ENCODE measurements at regions not wholly inside any gene's neighbourhood (a gene's known extent, or its start where the extent isn't known, plus 50 kb on each side); places are given as distances from the start of the nearest gene placed in this dataset.

DNA sequence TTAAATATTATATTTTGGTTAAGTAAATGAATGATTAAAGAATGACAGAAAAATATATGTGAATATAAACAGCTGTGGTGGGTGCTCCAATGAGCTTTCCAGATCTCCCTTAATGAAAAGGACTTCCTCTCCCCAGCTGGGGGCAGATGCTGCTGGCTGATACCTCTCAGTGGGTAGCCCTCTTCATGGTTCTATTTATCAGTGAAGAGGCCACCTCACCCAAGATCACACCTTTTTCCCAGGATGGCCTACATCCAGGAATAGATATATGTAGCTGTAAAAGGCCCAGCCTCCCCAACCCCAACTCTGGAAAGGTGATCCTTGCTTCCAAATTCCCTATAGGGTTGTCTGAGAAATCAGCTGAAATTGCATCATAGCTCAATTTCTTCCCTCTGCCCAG is 135.2 kb upstream of the ACVR2A start:
- H3K27ac ChIP-seq (ENCODE audit: low read length), result no peak overlapping the region
- H3K4me1 ChIP-seq (ENCODE audit: control insufficient read depth in 1 of 2, insufficient read depth in 2 of 2, low read length in 2 of 2), result no peaks in the 10 kb centered on the region
- no peaks in the 10 kb centered on the region for H3K27me3 ChIP-seq (ENCODE audit: low read depth, low read length)
- H3K4me3 ChIP-seq (ENCODE audit: low read depth in 1 of 2, low read length in 2 of 2), result no peak overlapping the region
- peaks cover 0 to 5% of the 10 kb centered on the region in 2 donors for H3K9me3 ChIP-seq (ENCODE audit: control insufficient read depth in 1 of 2, low read length in 2 of 2)
- H3K36me3 ChIP-seq (ENCODE audit: control insufficient read depth in 1 of 2, insufficient read depth in 2 of 2, low read length in 2 of 2), result no peaks in the 10 kb centered on the region

DNA sequence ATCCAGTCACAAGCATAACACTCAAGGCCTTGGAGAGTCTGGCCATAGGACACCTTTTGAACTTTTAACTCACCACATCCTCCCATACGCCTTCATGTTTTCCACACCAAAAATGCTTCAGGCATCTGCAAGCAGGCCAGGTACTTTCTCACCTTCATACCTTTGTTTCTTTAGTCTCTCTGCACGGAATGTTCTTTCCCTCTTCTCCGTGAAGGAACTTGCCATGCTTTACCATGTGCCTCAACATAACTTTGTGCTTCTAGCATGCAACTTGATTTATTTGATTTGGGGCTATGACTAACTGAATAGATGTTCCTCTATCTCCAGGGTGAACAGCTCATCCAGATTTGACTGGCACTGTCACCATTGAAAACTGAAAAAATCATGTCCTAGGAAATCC is 141.7 kb upstream of the ACVR2A start:
- no peaks in the 10 kb centered on the region for H3K9me3 ChIP-seq (ENCODE audit: control insufficient read depth in 1 of 2, low read length in 2 of 2)

DNA sequence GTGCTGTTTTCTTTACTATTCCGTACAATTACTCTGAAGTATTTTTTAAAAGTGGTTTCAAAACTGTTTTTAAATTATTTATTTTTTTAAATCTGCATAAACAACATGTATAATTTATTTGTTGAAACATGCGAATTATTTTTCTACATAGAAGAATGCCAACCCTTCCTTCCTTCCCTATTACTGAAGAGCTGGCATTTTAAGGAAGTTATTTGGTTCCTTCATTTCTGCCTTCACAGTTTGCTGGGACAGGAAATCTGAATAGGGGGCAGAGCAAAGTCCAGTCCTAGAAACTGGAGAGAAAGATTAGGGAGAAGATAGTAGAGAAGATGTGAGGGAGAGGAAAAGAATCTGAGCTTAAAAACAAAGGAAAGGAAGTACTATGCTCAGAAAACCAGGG is 146.7 kb upstream of the ACVR2A start:
- no peaks in the 10 kb centered on the region for H3K4me1 ChIP-seq (ENCODE audit: control insufficient read depth in 1 of 2, insufficient read depth in 2 of 2, low read length in 2 of 2)

More for the DNA sequence above, 141.7 kb upstream of the ACVR2A start:
- H3K36me3 ChIP-seq (ENCODE audit: control insufficient read depth in 1 of 2, insufficient read depth in 2 of 2, low read length in 2 of 2), result no peaks in the 10 kb centered on the region
- no peak overlapping the region for H3K27ac ChIP-seq (ENCODE audit: low read length)
- no peaks in the 10 kb centered on the region for H3K4me1 ChIP-seq (ENCODE audit: control insufficient read depth in 1 of 2, insufficient read depth in 2 of 2, low read length in 2 of 2)
- H3K27me3 ChIP-seq (ENCODE audit: low read depth, low read length), result no peaks in the 10 kb centered on the region
- no peak overlapping the region for H3K4me3 ChIP-seq (ENCODE audit: low read depth in 1 of 2, low read length in 2 of 2)

DNA sequence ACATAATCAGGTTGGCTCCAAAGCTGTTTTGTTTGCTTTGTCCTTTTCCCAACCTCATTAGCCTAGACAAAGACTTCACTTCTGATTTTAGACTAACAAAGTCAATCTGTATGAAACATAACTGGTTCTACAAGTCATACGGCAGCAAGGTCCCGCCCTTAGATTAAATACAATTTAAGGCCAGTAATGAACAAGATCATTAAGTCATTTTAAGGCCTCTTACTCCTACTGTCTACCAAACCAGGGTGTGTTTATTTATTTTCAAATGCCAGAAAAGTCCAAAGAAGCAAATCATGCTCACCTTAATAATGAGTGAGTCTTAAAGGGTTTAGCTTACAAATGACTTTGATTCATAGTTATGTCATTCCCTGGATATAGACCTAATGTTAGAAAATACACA is 148.4 kb upstream of the ACVR2A start:
- H3K9me3 ChIP-seq (ENCODE audit: control insufficient read depth in 1 of 2, low read length in 2 of 2), result no peaks in the 10 kb centered on the region
- H3K27me3 ChIP-seq (ENCODE audit: low read depth, low read length), result no peaks in the 10 kb centered on the region
- no peaks in the 10 kb centered on the region for H3K4me1 ChIP-seq (ENCODE audit: control insufficient read depth in 1 of 2, insufficient read depth in 2 of 2, low read length in 2 of 2)
- H3K4me3 ChIP-seq (ENCODE audit: low read depth in 1 of 2, low read length in 2 of 2), result no peak overlapping the region
- H3K36me3 ChIP-seq (ENCODE audit: control insufficient read depth in 1 of 2, insufficient read depth in 2 of 2, low read length in 2 of 2), result no peaks in the 10 kb centered on the region
- H3K27ac ChIP-seq (ENCODE audit: low read length), result no peak overlapping the region

More for the DNA sequence above, 146.7 kb upstream of the ACVR2A start:
- no peaks in the 10 kb centered on the region for H3K36me3 ChIP-seq (ENCODE audit: control insufficient read depth in 1 of 2, insufficient read depth in 2 of 2, low read length in 2 of 2)
- no peaks in the 10 kb centered on the region for H3K27me3 ChIP-seq (ENCODE audit: low read depth, low read length)
- H3K27ac ChIP-seq (ENCODE audit: low read length), result no peak overlapping the region
- H3K9me3 ChIP-seq (ENCODE audit: control insufficient read depth in 1 of 2, low read length in 2 of 2), result no peaks in the 10 kb centered on the region
- no peak overlapping the region for H3K4me3 ChIP-seq (ENCODE audit: low read depth in 1 of 2, low read length in 2 of 2)

DNA sequence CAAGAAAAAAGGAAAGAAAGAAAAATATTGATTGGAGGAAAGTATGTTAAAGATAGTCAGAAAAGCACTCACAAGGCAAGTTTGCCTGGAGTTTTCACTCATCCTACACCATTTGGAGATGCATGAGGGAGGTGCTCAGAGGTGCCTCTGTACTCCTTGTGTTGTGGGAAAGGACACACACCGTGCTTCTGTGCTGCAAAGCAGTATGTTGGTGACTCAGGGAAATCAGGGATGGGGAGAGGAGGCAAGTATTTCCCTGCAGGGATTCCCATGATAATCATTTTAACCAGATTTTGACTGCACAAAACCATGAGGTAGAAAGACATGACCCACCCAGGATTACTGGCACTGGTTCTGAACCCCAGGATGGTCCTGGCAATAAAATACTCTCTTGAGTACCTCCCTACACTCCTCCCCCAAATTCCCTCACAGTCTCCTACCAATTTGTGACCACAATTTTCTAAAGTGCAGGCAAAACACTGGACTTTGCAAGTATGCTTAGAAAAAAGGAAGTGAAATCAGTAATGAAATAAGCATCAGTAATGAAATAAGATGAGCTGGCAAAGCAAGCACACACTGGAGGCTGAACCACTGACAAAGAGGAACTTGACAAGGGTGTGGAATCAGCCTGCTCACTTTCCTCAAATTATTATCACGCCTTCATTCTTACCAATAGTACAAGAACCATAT is 155.5 kb upstream of the ACVR2A start:
- H3K4me3 ChIP-seq (ENCODE audit: low read depth in 1 of 2, low read length in 2 of 2), result no peak overlapping the region
- H3K9me3 ChIP-seq (ENCODE audit: control insufficient read depth in 1 of 2, low read length in 2 of 2), result no peaks in the 10 kb centered on the region
- no peak overlapping the region for H3K27ac ChIP-seq (ENCODE audit: low read length)
- no peaks in the 10 kb centered on the region for H3K4me1 ChIP-seq (ENCODE audit: control insufficient read depth in 1 of 2, insufficient read depth in 2 of 2, low read length in 2 of 2)
- no peaks in the 10 kb centered on the region for H3K36me3 ChIP-seq (ENCODE audit: control insufficient read depth in 1 of 2, insufficient read depth in 2 of 2, low read length in 2 of 2)
- no peaks in the 10 kb centered on the region for H3K27me3 ChIP-seq (ENCODE audit: low read depth, low read length)

DNA sequence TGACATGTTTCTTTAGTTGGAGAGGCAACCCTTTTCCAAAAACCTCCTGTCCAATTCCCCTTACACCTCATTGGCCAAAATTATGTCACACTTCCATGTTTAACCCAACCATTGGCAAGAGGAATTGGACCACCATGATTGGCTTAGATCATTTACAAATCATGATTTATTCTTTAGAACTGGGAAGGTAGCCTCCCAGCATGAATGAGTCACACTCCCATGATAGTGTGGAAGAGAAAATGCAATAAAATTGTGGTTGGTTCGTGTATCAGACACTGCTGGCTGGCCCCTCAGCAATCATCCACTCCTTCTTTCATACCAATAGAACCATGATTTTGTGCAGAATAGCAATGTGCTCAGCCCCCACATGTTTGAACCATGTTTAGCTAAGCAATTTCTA is 156.6 kb upstream of the ACVR2A start:
- Histone ChIP-seq H3K9me3 (ENCODE audit: control insufficient read depth in 1 of 2, low read length in 2 of 2) (no peaks in the 10 kb centered on the region), H3K27ac (ENCODE audit: low read length) (no peak overlapping the region), H3K36me3 (ENCODE audit: control insufficient read depth in 1 of 2, insufficient read depth in 2 of 2, low read length in 2 of 2) (no peaks in the 10 kb centered on the region), H3K4me1 (ENCODE audit: control insufficient read depth in 1 of 2, insufficient read depth in 2 of 2, low read length in 2 of 2) (no peaks in the 10 kb centered on the region), H3K27me3 (ENCODE audit: low read depth, low read length) (no peaks in the 10 kb centered on the region), H3K4me3 (ENCODE audit: low read depth in 1 of 2, low read length in 2 of 2) (no peak overlapping the region)

DNA sequence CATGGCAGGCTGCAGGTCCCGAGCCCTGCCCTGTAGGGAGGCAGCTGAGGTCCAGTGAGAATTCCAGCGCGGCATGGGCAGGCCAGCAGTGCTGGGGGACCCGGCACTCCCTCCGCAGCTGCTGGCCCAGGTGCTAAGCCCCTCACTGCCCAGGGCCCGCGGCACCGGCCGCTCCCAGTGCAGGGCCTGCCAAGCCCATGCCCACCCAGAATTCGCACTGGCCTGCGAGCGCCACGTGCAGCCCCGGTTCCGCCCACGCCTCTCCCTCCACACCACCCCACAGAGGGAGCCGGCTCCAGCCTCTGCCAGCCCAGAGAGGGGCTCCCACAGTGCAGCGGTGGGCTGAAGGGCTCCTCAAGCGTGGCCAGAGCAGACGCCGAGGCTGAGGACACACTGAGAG is 158.5 kb upstream of the ACVR2A start:
- Histone ChIP-seq H3K4me1 (ENCODE audit: control insufficient read depth in 1 of 2, insufficient read depth in 2 of 2, low read length in 2 of 2) (no peaks in the 10 kb centered on the region), H3K9me3 (ENCODE audit: control insufficient read depth in 1 of 2, low read length in 2 of 2) (no peaks in the 10 kb centered on the region), H3K27ac (ENCODE audit: low read length) (no peak overlapping the region), H3K27me3 (ENCODE audit: low read depth, low read length) (no peaks in the 10 kb centered on the region), H3K36me3 (ENCODE audit: control insufficient read depth in 1 of 2, insufficient read depth in 2 of 2, low read length in 2 of 2) (no peaks in the 10 kb centered on the region), H3K4me3 (ENCODE audit: low read depth in 1 of 2, low read length in 2 of 2) (no peak overlapping the region)

DNA sequence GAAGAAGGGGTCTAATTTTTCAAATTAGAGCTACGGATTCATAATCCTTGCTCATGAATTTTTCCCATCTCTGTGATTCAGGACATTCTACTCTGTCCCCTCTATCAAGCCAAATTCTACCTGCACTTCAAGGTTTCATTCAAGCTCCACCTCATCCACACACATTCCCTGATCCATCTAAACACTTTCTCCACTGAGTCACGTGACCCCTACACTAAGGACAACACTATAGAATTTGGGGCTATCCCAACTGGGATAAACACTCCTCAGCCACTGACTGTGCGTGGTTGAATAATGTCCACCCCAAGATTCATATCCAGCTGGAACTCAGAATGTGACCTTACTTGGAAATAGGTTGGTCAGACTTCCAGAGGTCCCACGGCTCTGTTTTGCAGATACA is 159.9 kb upstream of the ACVR2A start:
- Histone ChIP-seq H3K4me1 (ENCODE audit: control insufficient read depth in 1 of 2, insufficient read depth in 2 of 2, low read length in 2 of 2) (no peaks in the 10 kb centered on the region), H3K4me3 (ENCODE audit: low read depth in 1 of 2, low read length in 2 of 2) (no peak overlapping the region), H3K27me3 (ENCODE audit: low read depth, low read length) (no peaks in the 10 kb centered on the region), H3K9me3 (ENCODE audit: control insufficient read depth in 1 of 2, low read length in 2 of 2) (no peaks in the 10 kb centered on the region), H3K27ac (ENCODE audit: low read length) (no peak overlapping the region), H3K36me3 (ENCODE audit: control insufficient read depth in 1 of 2, insufficient read depth in 2 of 2, low read length in 2 of 2) (no peaks in the 10 kb centered on the region)

DNA sequence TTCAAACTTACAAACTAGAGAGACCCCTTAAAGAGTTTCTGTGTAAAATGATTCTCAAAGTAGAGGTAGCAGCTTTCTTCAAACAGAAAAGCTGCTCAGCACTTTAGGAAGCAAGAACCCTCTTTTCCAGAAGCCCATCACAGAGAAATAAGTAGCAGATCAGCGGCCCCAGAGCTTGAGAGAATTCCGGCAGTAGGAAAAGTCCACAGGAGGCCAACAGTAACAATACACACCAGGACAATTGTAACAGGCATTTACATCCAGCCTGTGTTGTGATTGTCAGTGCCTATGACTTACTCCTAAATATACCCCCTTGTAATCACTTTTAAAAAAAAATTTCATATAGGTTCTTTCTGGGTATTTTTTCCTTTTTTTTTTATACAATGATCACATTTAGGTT is 161.4 kb upstream of the ACVR2A start:
- Histone ChIP-seq H3K27me3 (ENCODE audit: low read depth, low read length) (no peaks in the 10 kb centered on the region), H3K27ac (ENCODE audit: low read length) (no peak overlapping the region), H3K4me3 (ENCODE audit: low read depth in 1 of 2, low read length in 2 of 2) (no peak overlapping the region), H3K36me3 (ENCODE audit: control insufficient read depth in 1 of 2, insufficient read depth in 2 of 2, low read length in 2 of 2) (no peaks in the 10 kb centered on the region), H3K9me3 (ENCODE audit: control insufficient read depth in 1 of 2, low read length in 2 of 2) (no peaks in the 10 kb centered on the region), H3K4me1 (ENCODE audit: control insufficient read depth in 1 of 2, insufficient read depth in 2 of 2, low read length in 2 of 2) (no peaks in the 10 kb centered on the region)

DNA sequence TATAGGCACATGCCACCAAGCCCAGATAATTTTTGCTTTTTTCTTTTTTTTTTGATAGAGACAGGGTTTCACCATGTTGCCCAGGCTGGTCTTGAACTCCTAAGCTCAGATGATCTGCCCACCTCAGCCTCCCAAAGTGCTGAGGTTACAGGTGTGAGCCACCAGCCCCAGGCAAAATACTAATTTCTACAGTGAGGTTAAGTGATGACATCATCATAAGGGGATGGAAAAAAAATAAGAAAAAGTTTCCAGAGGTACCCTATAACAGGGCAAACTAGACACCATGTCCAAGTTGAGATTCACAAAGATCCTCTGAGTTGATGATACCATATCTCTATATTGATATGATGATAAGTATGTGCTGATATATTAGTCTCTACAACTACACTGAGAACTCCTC is 163.7 kb upstream of the ACVR2A start:
- no peak overlapping the region for H3K4me3 ChIP-seq (ENCODE audit: low read depth in 1 of 2, low read length in 2 of 2)
- H3K27me3 ChIP-seq (ENCODE audit: low read depth, low read length), result no peaks in the 10 kb centered on the region
- no peaks in the 10 kb centered on the region for H3K4me1 ChIP-seq (ENCODE audit: control insufficient read depth in 1 of 2, insufficient read depth in 2 of 2, low read length in 2 of 2)
- no peaks in the 10 kb centered on the region for H3K9me3 ChIP-seq (ENCODE audit: control insufficient read depth in 1 of 2, low read length in 2 of 2)
- H3K36me3 ChIP-seq (ENCODE audit: control insufficient read depth in 1 of 2, insufficient read depth in 2 of 2, low read length in 2 of 2), result no peaks in the 10 kb centered on the region
- H3K27ac ChIP-seq (ENCODE audit: low read length), result no peak overlapping the region

DNA sequence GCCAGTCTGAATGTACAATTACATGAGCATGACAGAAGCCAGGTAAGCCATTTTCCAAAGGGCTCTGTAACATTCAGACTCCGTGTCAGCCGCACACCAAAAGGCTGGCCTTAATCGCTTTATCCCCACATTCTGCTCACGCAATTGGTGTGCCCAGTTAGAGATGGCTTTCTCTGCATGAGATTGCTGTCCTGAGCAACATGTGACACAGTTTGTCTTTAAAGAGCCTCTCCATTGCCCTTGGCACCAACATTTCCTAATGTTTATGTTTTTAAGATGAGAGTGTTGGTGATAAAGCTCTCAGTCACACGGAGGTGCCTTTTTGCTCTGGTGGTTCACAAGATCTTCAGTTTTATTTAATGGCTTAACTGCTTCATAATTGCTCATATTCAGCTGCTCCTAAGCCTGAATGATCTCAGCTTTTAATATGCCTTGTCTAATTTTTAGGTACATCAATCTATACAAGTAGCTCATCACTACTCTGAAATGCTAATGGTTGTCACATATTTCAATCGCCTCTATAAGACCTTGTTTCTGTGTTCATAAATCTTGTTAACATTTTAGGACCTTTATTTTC is 164.8 kb upstream of the ACVR2A start:
- H3K27me3 ChIP-seq (ENCODE audit: low read depth, low read length), result no peaks in the 10 kb centered on the region
- H3K4me3 ChIP-seq (ENCODE audit: low read depth in 1 of 2, low read length in 2 of 2), result no peak overlapping the region
- no peak overlapping the region for H3K27ac ChIP-seq (ENCODE audit: low read length)
- no peaks in the 10 kb centered on the region for H3K4me1 ChIP-seq (ENCODE audit: control insufficient read depth in 1 of 2, insufficient read depth in 2 of 2, low read length in 2 of 2)
- no peaks in the 10 kb centered on the region for H3K9me3 ChIP-seq (ENCODE audit: control insufficient read depth in 1 of 2, low read length in 2 of 2)
- no peaks in the 10 kb centered on the region for H3K36me3 ChIP-seq (ENCODE audit: control insufficient read depth in 1 of 2, insufficient read depth in 2 of 2, low read length in 2 of 2)

Measured in muscle layer of duodenum (tissue), 2 donors.